Spleen (tissue), 7 donors: ENCODE measurements at regions not wholly inside any gene's neighbourhood (a gene's known extent, or its start where the extent isn't known, plus 50 kb on each side); places are given as distances from the start of the nearest gene placed in this dataset.

Experiments
- CTCF ChIP-seq, 11 experiments: fragments of 200-600 bp in 7 of 11; fragments of 450-650 bp in 4 of 11; sonication (generic) in 4 of 11; IDR thresholded peaks in 8 of 11; conservative IDR thresholded peaks in 3 of 11; 1 replicate in 7 of 11; 2 replicates in 4 of 11; pipeline versions ENCODE4 v1.4.0 to v1.8.0; 2016 to 2021; ENCODE audit warnings: antibody characterized with exemption in 11 of 11, inconsistent platforms in 4 of 11, mild to moderate bottlenecking in 1 of 11
- POLR2AphosphoS5 ChIP-seq, 3 donors: sonication (generic); formaldehyde crosslinking; IDR thresholded peaks; one replicate each; pipeline ENCODE4 v1.5.1; 2017; ENCODE audit warnings: antibody characterized with exemption in 3 of 3
- donor health status: DM: no; HTN: no; CAD: no; lungs with moderate emphysema.
- donor health status: DM: no; HTN: no; CAD: no.
- donor health status: DM: no; HTN: no; CAD: no.

DNA sequence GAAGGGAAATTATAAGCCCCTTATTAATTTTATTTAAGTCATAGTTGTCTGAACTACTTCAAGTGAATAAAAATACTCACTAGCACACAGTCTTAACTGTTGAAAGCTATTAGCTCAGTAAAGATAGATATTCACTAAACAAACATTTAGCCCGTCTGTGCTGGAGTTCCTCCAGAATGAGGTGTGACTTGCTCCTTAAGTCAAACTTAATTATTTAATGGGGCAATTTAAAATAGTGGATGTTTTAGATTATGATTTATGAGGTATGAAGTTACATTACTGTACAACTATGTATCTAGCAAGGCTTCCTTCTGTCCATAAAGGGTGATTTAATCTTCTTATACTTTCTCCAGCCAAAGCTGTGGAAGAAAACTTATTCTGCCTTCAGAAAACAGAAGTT lies 414.0 kb upstream of the FLRT2 start:
- no peak for TF ChIP-seq CTCF (IDR thresholded peaks at IDR 0.05 in 8 of 11, conservative IDR thresholded peaks at IDR 0.05 in 3 of 11)
- TF ChIP-seq POLR2AphosphoS5 (IDR thresholded peaks at IDR 0.05): no peak
